MM.1S (cell line): ENCODE measurements at regions not wholly inside any gene's neighbourhood (a gene's known extent, or its start where the extent isn't known, plus 50 kb on each side); places are given as distances from the start of the nearest gene placed in this dataset.

Source experiments
- DNase-seq: peaks from one replicate; pipeline ENCODE4 v3.0.0-alpha.2; 2015
- H2AFZ ChIP-seq: fragments of 300-600 bp; sonication (generic); 2 replicates; pipeline ENCODE4 v1.6.0; 2016; ENCODE audit warnings: antibody characterized with exemption, low read length
- H3F3A ChIP-seq: fragments of 300-600 bp; sonication (generic); 2 replicates; pipeline ENCODE4 v1.6.1; 2016; ENCODE audit warnings: mild to moderate bottlenecking, antibody characterized with exemption, low read length, moderate library complexity, mixed read lengths; ENCODE audit not compliant: insufficient read depth
- H3K27ac ChIP-seq: fragments of 300-600 bp; sonication (generic); 2 replicates; pipeline ENCODE4 v1.5.1; 2016; ENCODE audit warnings: mild to moderate bottlenecking, low read length
- H3K27me3 ChIP-seq: fragments of 300-600 bp; sonication (generic); replicated peaks from 2 replicates; pipeline ENCODE4 v1.6.0; 2016; ENCODE audit warnings: low read length; ENCODE audit not compliant: insufficient read depth
- H3K36me3 ChIP-seq: fragments of 300-600 bp; sonication (generic); replicated peaks from 2 replicates; pipeline ENCODE4 v1.6.1; 2016; ENCODE audit warnings: mild to moderate bottlenecking, low read length, mixed read lengths; ENCODE audit not compliant: insufficient read depth
- H3K4me1 ChIP-seq: fragments of 300-600 bp; sonication (generic); 2 replicates; pipeline ENCODE4 v1.6.1; 2016; ENCODE audit warnings: low read length, mixed read lengths
- H3K4me2 ChIP-seq: fragments of 300-600 bp; sonication (generic); 2 replicates; pipeline ENCODE4 v1.6.0; 2016; ENCODE audit warnings: low read depth, low read length
- H3K4me3 ChIP-seq: fragments of 300-600 bp; sonication (generic); 2 replicates; pipeline ENCODE4 v1.5.1; 2016; ENCODE audit warnings: low read length, mixed read lengths
- H3K79me2 ChIP-seq: fragments of 300-600 bp; sonication (generic); 2 replicates; pipeline ENCODE4 v1.6.1; 2016; ENCODE audit warnings: mixed run types, low read length, mixed read lengths
- H3K9ac ChIP-seq: fragments of 300-600 bp; sonication (generic); 2 replicates; pipeline ENCODE4 v1.6.1; 2016; ENCODE audit warnings: low read length, mixed read lengths
- H3K9me2 ChIP-seq: fragments of 300-600 bp; sonication (generic); replicated peaks from 2 replicates; pipeline ENCODE4 v1.6.1; 2016; ENCODE audit warnings: mild to moderate bottlenecking, low read length, mixed read lengths; ENCODE audit not compliant: insufficient read depth
- H3K9me3 ChIP-seq: fragments of 300-600 bp; sonication (generic); replicated peaks from 2 replicates; pipeline ENCODE4 v1.6.1; 2016; ENCODE audit warnings: mild to moderate bottlenecking, low read length, mixed read lengths; ENCODE audit not compliant: insufficient read depth
- H4K20me1 ChIP-seq: fragments of 300-600 bp; sonication (generic); 2 replicates; pipeline ENCODE4 v1.6.1; 2016; ENCODE audit warnings: mild to moderate bottlenecking, low read length, moderate library complexity, mixed read lengths; ENCODE audit not compliant: insufficient read depth
- EZH2 ChIP-seq: fragments of 300-600 bp; sonication (generic); optimal IDR thresholded peaks from 2 replicates; pipeline ENCODE3; 2017; ENCODE audit warnings: low read depth, mild to moderate bottlenecking, antibody characterized with exemption, low read length, mixed read lengths
- EZH2phosphoT487 ChIP-seq: fragments of 300-600 bp; sonication (generic); IDR thresholded peaks from 2 replicates; pipeline ENCODE4 v1.6.1; 2018; ENCODE audit warnings: antibody characterized with exemption, low read length
- TF ChIP-seq, protein P1 (sequence below): fragments of 300-600 bp; sonication (generic); IDR thresholded peaks from 2 replicates; pipeline ENCODE4 v1.5.1; 2016; ENCODE audit warnings: antibody characterized with exemption, low read length, mixed read lengths

- no peaks in the 10 kb centered on the region for H3K9me3 ChIP-seq
- no peak overlapping the region for H3K27ac ChIP-seq
- H3K79me2 ChIP-seq, result no peaks in the 10 kb centered on the region
- no peaks in the 10 kb centered on the region for H3K36me3 ChIP-seq
- H3K4me3 ChIP-seq, result no peak overlapping the region
- no peak overlapping the region for H3K9ac ChIP-seq
- H3K27me3 ChIP-seq, result no peaks in the 10 kb centered on the region
- peaks cover 10% of the 10 kb centered on the region; the same call in 1 of the 2 replicates for H3K4me1 ChIP-seq
- H2AFZ ChIP-seq, result no peak overlapping the region
- H4K20me1 ChIP-seq, result no peaks in the 10 kb centered on the region
- no peaks in the 10 kb centered on the region for H3F3A ChIP-seq
- TF ChIP-seq EZH2 (no peak), EZH2phosphoT487 (no peak)
- TF ChIP-seq, protein P1, sequence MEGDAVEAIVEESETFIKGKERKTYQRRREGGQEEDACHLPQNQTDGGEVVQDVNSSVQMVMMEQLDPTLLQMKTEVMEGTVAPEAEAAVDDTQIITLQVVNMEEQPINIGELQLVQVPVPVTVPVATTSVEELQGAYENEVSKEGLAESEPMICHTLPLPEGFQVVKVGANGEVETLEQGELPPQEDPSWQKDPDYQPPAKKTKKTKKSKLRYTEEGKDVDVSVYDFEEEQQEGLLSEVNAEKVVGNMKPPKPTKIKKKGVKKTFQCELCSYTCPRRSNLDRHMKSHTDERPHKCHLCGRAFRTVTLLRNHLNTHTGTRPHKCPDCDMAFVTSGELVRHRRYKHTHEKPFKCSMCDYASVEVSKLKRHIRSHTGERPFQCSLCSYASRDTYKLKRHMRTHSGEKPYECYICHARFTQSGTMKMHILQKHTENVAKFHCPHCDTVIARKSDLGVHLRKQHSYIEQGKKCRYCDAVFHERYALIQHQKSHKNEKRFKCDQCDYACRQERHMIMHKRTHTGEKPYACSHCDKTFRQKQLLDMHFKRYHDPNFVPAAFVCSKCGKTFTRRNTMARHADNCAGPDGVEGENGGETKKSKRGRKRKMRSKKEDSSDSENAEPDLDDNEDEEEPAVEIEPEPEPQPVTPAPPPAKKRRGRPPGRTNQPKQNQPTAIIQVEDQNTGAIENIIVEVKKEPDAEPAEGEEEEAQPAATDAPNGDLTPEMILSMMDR, result no peak
- no peaks in the 10 kb centered on the region for H3K9me2 ChIP-seq
- no peak for DNase-seq
- no peak overlapping the region for H3K4me2 ChIP-seq
Measured at GRCh38 chr1:191585095-191585494, 573.2 kb upstream of the RGS18 start.

DNA sequence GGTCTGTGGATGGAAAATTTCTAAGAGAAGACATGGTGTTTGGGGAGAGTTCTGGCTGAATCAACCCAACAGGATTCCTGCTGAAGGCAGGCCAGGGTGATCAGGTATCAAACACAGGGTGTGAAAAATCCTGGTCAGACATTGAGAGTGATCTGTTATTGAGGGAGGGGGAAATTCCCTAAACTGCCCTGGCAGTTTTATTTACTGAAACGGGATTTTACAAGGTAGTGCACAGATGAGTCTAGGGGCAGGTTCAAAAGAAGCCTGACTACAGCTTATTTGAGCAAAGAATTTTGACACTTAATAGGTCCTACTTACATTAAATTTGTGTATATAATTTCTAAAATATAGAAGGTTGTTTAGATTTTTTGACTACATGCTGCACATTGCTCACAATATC, 569.4 kb upstream of the RGS18 start:
- Histone ChIP-seq H3K9ac (no peak overlapping the region), H3K4me2 (no peak overlapping the region), H3K27ac (no peak overlapping the region), H2AFZ (no peak overlapping the region), H3K4me1 (no peaks in the 10 kb centered on the region), H3K79me2 (no peaks in the 10 kb centered on the region), H3K36me3 (no peaks in the 10 kb centered on the region), H4K20me1 (no peaks in the 10 kb centered on the region), H3K4me3 (no peak overlapping the region), H3F3A (no peaks in the 10 kb centered on the region), H3K9me2 (no peaks in the 10 kb centered on the region), H3K27me3 (no peaks in the 10 kb centered on the region), H3K9me3 (no peaks in the 10 kb centered on the region)
- TF ChIP-seq, protein P1, result no peak
- no peak for TF ChIP-seq EZH2phosphoT487
- no peak for TF ChIP-seq EZH2
- DNase-seq, result no peak

DNA sequence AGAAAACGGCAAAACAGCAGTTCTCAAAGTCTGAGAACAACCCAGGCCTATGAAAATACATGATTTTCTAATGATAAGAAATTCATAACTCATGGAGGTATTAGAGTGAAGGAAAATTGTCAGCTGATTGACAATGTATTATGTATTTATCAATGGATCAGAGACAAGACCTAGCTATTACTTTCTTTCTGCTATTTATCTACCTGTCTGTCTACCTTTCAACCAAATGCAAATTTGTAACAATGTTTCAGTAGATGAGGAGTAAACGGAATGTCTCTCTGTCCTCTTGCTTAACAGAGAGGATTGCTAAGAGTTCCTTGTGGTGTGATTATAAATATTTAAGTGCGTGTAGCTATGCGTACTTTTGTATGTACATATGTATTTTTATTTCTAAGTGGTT, 568.7 kb upstream of the RGS18 start:
- no peaks in the 10 kb centered on the region for H4K20me1 ChIP-seq
- no peak overlapping the region for H3K27ac ChIP-seq
- no peak overlapping the region for H3K9ac ChIP-seq
- no peaks in the 10 kb centered on the region for H3K9me3 ChIP-seq
- TF ChIP-seq EZH2 (no peak), EZH2phosphoT487 (no peak)
- TF ChIP-seq, protein P1, result no peak
- DNase-seq, result no peak
- H3K4me2 ChIP-seq, result no peak overlapping the region
- no peak overlapping the region for H3K4me3 ChIP-seq
- H3K36me3 ChIP-seq, result no peaks in the 10 kb centered on the region
- H3F3A ChIP-seq, result no peaks in the 10 kb centered on the region
- H3K9me2 ChIP-seq, result no peaks in the 10 kb centered on the region
- no peak overlapping the region for H2AFZ ChIP-seq
- H3K79me2 ChIP-seq, result no peaks in the 10 kb centered on the region
- no peaks in the 10 kb centered on the region for H3K27me3 ChIP-seq
- H3K4me1 ChIP-seq, result no peaks in the 10 kb centered on the region

DNA sequence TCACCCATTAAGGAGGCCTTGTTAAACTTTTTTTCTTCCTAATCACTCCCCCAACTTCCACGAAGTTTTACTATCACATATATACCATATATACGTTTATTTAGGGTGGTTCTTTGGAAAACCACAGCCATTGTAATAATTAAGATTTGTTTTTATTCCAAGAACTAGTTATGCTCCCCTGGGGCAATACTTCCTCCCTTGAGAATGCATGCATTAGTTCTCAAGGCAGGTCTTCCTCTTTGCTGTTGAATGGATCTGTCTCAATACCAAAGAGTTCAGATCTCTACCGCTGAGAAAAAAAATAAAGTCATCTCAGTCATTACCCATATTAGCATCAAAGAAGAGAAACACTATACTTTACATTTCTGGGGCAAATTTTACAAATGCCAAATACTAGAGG, 567.7 kb upstream of the RGS18 start:
- no peaks in the 10 kb centered on the region for H3K36me3 ChIP-seq
- H3F3A ChIP-seq, result no peaks in the 10 kb centered on the region
- no peaks in the 10 kb centered on the region for H3K9me2 ChIP-seq
- no peaks in the 10 kb centered on the region for H3K27me3 ChIP-seq
- no peak overlapping the region for H3K27ac ChIP-seq
- H3K9me3 ChIP-seq, result no peaks in the 10 kb centered on the region
- no peak for DNase-seq
- TF ChIP-seq, protein P1, result no peak
- TF ChIP-seq EZH2phosphoT487, result no peak
- TF ChIP-seq EZH2, result no peak
- H3K79me2 ChIP-seq, result no peaks in the 10 kb centered on the region
- no peak overlapping the region for H3K9ac ChIP-seq
- H3K4me1 ChIP-seq, result no peaks in the 10 kb centered on the region
- no peaks in the 10 kb centered on the region for H4K20me1 ChIP-seq
- no peak overlapping the region for H2AFZ ChIP-seq
- no peak overlapping the region for H3K4me2 ChIP-seq
- no peak overlapping the region for H3K4me3 ChIP-seq
